ENCODE measurements at regions not wholly inside any gene's neighbourhood (a gene's known extent, or its start where the extent isn't known, plus 50 kb on each side); places are given as distances from the start of the nearest gene placed in this dataset.

DNA sequence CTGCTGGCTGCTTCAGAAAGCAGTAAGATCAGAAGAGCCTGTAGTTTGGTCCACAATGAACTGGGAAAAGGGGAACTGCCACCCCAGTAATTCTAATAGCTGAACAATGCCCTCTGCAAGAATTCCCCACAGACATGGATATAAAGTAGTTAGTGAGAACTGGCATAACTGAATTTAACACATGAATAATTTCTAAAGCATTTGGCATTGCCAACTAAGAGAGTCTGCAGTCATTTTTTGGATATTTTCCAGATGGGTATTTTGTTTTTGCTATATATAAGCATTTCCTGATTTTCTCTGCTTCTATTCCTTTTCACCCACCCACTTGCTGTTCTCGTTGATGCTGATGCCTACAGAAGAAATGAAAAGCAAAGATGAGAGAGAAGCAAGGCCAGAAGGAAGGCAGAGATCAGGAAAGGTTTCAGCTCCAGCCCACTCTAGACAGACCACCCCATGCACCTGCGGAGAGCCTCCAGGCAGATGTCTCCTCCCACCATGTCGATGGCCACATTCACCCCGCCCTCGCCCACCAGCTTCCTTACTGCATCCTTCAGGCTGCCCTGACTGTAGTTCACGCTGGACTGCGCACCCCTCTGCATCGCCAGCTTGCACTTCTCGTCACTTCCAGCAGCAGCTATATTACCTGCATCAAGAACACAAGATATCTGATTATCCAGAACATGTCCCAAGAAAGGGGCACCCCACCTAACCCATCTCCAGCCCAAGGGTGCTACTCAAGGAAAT lies 55.9 kb upstream of the SEC16B start:
- WGBS, result 95% methylated on average over 9 of the region's 9 CpGs
- Histone ChIP-seq H3K27ac (ENCODE audit: low read depth in 1 of 2, low read length in 2 of 2) (no peak overlapping the region), H3K27me3 (ENCODE audit: control insufficient read depth in 4 of 4, insufficient read depth in 4 of 4, low read length in 3 of 4) (no peaks in the 10 kb centered on the region), H3K9me3 (ENCODE audit: control insufficient read depth in 4 of 4, low read length in 3 of 4) (no peaks in the 10 kb centered on the region), H3K4me1 (ENCODE audit: control insufficient read depth in 4 of 4, insufficient read depth in 4 of 4, low read length in 3 of 4) (peaks cover 6 to 36% (median 32%) of the 10 kb centered on the region in 4 donors), H3K36me3 (ENCODE audit: control insufficient read depth in 4 of 4, insufficient read depth in 3 of 4, low read depth in 1 of 4, low read length in 3 of 4) (peaks cover 0 to 8% (median 7%) of the 10 kb centered on the region in 4 donors), H3K4me3 (ENCODE audit: low read depth in 1 of 3, low read length in 3 of 3) (no peak overlapping the region), H3K9ac (ENCODE audit: low read depth in 1 of 2, low read length in 2 of 2) (no peak overlapping the region)
- no peak for DNase-seq (ENCODE audit: low spot score)
- TF ChIP-seq RXRA (IDR thresholded peaks at IDR 0.05), result no peak
- no peak for TF ChIP-seq FOXA1 (IDR thresholded peaks at IDR 0.05)

DNA sequence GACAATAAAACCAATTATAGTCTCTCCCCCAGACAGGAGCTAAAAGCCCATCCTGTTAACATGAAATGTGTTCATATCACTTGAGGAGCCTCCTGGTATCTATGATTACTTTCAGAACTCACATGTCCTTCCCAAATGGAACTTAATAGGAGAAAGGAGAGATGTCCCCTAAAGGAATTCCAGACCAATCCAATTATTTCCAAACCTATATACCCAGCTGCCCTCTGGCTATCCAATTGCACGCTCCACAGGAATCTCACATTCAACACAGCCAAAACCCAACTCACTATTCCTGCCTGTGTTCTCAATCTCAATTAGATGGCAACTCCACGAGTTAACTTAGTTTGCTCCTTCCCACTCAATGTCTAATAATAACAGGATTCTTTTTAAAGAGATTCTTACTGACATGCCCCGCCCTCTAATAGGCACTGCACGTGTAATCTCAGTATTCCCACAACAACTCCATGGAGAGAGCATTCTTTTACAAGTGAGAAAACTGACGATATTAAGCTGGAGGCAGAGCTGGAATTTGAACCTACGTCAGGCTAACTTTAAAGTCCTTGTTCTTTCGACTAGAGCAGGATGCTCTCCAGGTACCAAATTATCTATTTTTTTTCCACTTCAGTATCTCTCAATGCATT lies 59.1 kb upstream of the SEC16B start:
- Histone ChIP-seq H3K27me3 (ENCODE audit: control insufficient read depth in 4 of 4, insufficient read depth in 4 of 4, low read length in 3 of 4) (no peaks in the 10 kb centered on the region), H3K4me1 (ENCODE audit: control insufficient read depth in 4 of 4, insufficient read depth in 4 of 4, low read length in 3 of 4) (peaks cover 7 to 39% (median 33%) of the 10 kb centered on the region in 4 donors), H3K36me3 (ENCODE audit: control insufficient read depth in 4 of 4, insufficient read depth in 3 of 4, low read depth in 1 of 4, low read length in 3 of 4) (peaks cover 0 to 8% (median 2%) of the 10 kb centered on the region in 4 donors), H3K9me3 (ENCODE audit: control insufficient read depth in 4 of 4, low read length in 3 of 4) (no peaks in the 10 kb centered on the region), H3K4me3 (ENCODE audit: low read depth in 1 of 3, low read length in 3 of 3) (no peak overlapping the region), H3K27ac (ENCODE audit: low read depth in 1 of 2, low read length in 2 of 2) (no peak overlapping the region), H3K9ac (ENCODE audit: low read depth in 1 of 2, low read length in 2 of 2) (no peak overlapping the region)
- TF ChIP-seq, protein P1, sequence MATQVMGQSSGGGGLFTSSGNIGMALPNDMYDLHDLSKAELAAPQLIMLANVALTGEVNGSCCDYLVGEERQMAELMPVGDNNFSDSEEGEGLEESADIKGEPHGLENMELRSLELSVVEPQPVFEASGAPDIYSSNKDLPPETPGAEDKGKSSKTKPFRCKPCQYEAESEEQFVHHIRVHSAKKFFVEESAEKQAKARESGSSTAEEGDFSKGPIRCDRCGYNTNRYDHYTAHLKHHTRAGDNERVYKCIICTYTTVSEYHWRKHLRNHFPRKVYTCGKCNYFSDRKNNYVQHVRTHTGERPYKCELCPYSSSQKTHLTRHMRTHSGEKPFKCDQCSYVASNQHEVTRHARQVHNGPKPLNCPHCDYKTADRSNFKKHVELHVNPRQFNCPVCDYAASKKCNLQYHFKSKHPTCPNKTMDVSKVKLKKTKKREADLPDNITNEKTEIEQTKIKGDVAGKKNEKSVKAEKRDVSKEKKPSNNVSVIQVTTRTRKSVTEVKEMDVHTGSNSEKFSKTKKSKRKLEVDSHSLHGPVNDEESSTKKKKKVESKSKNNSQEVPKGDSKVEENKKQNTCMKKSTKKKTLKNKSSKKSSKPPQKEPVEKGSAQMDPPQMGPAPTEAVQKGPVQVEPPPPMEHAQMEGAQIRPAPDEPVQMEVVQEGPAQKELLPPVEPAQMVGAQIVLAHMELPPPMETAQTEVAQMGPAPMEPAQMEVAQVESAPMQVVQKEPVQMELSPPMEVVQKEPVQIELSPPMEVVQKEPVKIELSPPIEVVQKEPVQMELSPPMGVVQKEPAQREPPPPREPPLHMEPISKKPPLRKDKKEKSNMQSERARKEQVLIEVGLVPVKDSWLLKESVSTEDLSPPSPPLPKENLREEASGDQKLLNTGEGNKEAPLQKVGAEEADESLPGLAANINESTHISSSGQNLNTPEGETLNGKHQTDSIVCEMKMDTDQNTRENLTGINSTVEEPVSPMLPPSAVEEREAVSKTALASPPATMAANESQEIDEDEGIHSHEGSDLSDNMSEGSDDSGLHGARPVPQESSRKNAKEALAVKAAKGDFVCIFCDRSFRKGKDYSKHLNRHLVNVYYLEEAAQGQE (IDR thresholded peaks at IDR 0.05), result no peak
- TF ChIP-seq RAD21 (IDR thresholded peaks at IDR 0.05) (no peak), GABPA (IDR thresholded peaks at IDR 0.05 in 1 of 2, conservative IDR thresholded peaks at IDR 0.05 in 1 of 2) (no peak), SP1 (IDR thresholded peaks at IDR 0.05) (no peak), NR2F2 (IDR thresholded peaks at IDR 0.05) (no peak), RXRA (IDR thresholded peaks at IDR 0.05) (no peak), FOXA2 (IDR thresholded peaks at IDR 0.05) (no peak), FOXA1 (IDR thresholded peaks at IDR 0.05) (no peak), HNF4G (IDR thresholded peaks at IDR 0.05) (no peak), EGR1 (IDR thresholded peaks at IDR 0.05; ENCODE audit: low read depth in 2 of 2) (no peak), JUND (IDR thresholded peaks at IDR 0.05) (no peak), HNF4A (conservative IDR thresholded peaks at IDR 0.05) (no peak), YY1 (IDR thresholded peaks at IDR 0.05) (no peak), TAF1 (conservative IDR thresholded peaks at IDR 0.05) (no peak)
- TF ChIP-seq, protein P2, sequence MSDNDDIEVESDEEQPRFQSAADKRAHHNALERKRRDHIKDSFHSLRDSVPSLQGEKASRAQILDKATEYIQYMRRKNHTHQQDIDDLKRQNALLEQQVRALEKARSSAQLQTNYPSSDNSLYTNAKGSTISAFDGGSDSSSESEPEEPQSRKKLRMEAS (IDR thresholded peaks at IDR 0.05), result no peak
- TF ChIP-seq, protein P3, sequence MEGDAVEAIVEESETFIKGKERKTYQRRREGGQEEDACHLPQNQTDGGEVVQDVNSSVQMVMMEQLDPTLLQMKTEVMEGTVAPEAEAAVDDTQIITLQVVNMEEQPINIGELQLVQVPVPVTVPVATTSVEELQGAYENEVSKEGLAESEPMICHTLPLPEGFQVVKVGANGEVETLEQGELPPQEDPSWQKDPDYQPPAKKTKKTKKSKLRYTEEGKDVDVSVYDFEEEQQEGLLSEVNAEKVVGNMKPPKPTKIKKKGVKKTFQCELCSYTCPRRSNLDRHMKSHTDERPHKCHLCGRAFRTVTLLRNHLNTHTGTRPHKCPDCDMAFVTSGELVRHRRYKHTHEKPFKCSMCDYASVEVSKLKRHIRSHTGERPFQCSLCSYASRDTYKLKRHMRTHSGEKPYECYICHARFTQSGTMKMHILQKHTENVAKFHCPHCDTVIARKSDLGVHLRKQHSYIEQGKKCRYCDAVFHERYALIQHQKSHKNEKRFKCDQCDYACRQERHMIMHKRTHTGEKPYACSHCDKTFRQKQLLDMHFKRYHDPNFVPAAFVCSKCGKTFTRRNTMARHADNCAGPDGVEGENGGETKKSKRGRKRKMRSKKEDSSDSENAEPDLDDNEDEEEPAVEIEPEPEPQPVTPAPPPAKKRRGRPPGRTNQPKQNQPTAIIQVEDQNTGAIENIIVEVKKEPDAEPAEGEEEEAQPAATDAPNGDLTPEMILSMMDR (IDR thresholded peaks at IDR 0.05; ENCODE audit: low read depth, low read length, missing input control), result no peak
- TF ChIP-seq, protein P4, sequence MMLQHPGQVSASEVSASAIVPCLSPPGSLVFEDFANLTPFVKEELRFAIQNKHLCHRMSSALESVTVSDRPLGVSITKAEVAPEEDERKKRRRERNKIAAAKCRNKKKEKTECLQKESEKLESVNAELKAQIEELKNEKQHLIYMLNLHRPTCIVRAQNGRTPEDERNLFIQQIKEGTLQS (IDR thresholded peaks at IDR 0.05), result no peak
- DNase-seq (ENCODE audit: low spot score), result no peak
- WGBS, result 87% methylated on average over 7 of the region's 7 CpGs

Data from liver (tissue), 8 donors.